Parathyroid adenoma (tissue), 2 donors: ENCODE measurements at regions not wholly inside any gene's neighbourhood (a gene's known extent, or its start where the extent isn't known, plus 50 kb on each side); places are given as distances from the start of the nearest gene placed in this dataset.

Source experiments
- H2AFZ ChIP-seq: fragments of 300-600 bp; sonication (generic); one replicate; pipeline ENCODE4 v1.7.0; 2017; ENCODE audit warnings: antibody characterized with exemption, mild to moderate bottlenecking
- H3K27ac ChIP-seq: fragments of 300-600 bp; sonication (generic); one replicate; pipeline ENCODE4 v1.7.0; 2017
- H3K27me3 ChIP-seq: fragments of 300-600 bp; sonication (generic); one replicate; pipeline ENCODE4 v1.7.0; 2017; ENCODE audit warnings: low read length; ENCODE audit not compliant: control insufficient read depth, insufficient read depth
- H3K36me3 ChIP-seq: fragments of 300-600 bp; sonication (generic); one replicate; pipeline ENCODE4 v1.7.0; 2017; ENCODE audit warnings: low read length; ENCODE audit not compliant: control insufficient read depth, insufficient read depth
- H3K4me1 ChIP-seq: fragments of 300-600 bp; sonication (generic); one replicate; pipeline ENCODE4 v1.7.0; 2017; ENCODE audit warnings: control low read depth
- H3K4me2 ChIP-seq: fragments of 300-600 bp; sonication (generic); one replicate; pipeline ENCODE4 v1.7.0; 2017; ENCODE audit warnings: low read length
- H3K4me3 ChIP-seq: fragments of 300-600 bp; sonication (generic); one replicate; pipeline ENCODE4 v1.7.0; 2017; ENCODE audit warnings: low read depth, low read length
- H3K79me2 ChIP-seq: fragments of 300-600 bp; sonication (generic); one replicate; pipeline ENCODE4 v1.7.0; 2017; ENCODE audit warnings: control low read depth
- H3K9ac ChIP-seq: fragments of 300-600 bp; sonication (generic); one replicate; pipeline ENCODE4 v1.7.0; 2017; ENCODE audit warnings: mild to moderate bottlenecking
- H3K9me3 ChIP-seq: fragments of 300-600 bp; sonication (generic); one replicate; pipeline ENCODE4 v1.7.0; 2017; ENCODE audit warnings: low read length; ENCODE audit not compliant: control insufficient read depth
- CTCF ChIP-seq: fragments of 300-600 bp; sonication (generic); IDR thresholded peaks from one replicate; pipeline ENCODE4 v1.7.0; 2017; ENCODE audit warnings: antibody characterized with exemption, mild to moderate bottlenecking
- donor health status: primary hyperparathyroidism.

- TF ChIP-seq CTCF, result no peak
- H3K36me3 ChIP-seq, result no peaks in the 10 kb centered on the region
- no peaks in the 10 kb centered on the region for H3K4me1 ChIP-seq
Measured at GRCh38 chr10:33542752-33543505, 208.5 kb upstream of the NRP1 start.

GRCh38 chr10:33539116-33539515 lies 204.6 kb upstream of the NRP1 start:
- Histone ChIP-seq H3K4me1 (no peaks in the 10 kb centered on the region), H2AFZ (no peak overlapping the region), H3K27me3 (no peaks in the 10 kb centered on the region), H3K9me3 (no peaks in the 10 kb centered on the region), H3K4me3 (no peak overlapping the region), H3K9ac (no peak overlapping the region), H3K4me2 (no peak overlapping the region), H3K27ac (no peak overlapping the region), H3K36me3 (no peaks in the 10 kb centered on the region), H3K79me2 (no peaks in the 10 kb centered on the region)
- no peak for TF ChIP-seq CTCF

More at GRCh38 chr10:33542752-33543505, 208.5 kb upstream of the NRP1 start:
- no peak overlapping the region for H3K4me2 ChIP-seq
- H3K9ac ChIP-seq, result no peak overlapping the region
- no peak overlapping the region for H2AFZ ChIP-seq
- H3K79me2 ChIP-seq, result no peaks in the 10 kb centered on the region
- H3K27ac ChIP-seq, result no peak overlapping the region
- H3K4me3 ChIP-seq, result no peak overlapping the region
- H3K9me3 ChIP-seq, result no peaks in the 10 kb centered on the region
- no peaks in the 10 kb centered on the region for H3K27me3 ChIP-seq

DNA sequence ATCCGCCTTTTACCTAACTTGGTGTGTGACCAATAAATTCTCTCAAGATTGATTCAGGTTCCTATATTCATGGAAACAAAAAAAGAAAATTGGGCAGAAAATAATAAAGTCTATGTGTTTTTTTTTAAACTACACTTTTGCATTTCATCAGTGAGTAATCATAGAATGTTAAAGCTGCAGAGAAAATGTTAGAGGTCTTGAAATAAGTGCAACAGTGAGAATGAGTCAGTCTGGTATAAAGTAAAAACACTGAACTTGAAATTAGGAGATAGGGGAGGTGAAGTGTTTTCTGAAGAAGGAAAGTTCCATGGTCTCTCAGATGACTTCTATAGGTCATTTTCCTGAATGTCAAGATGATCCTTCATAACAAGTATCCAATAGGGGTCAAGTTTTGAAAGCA lies 202.6 kb upstream of the NRP1 start:
- Histone ChIP-seq H3K4me3 (no peak overlapping the region), H3K27me3 (no peaks in the 10 kb centered on the region), H2AFZ (no peak overlapping the region)

GRCh38 chr10:33536508-33536907 lies 202.0 kb upstream of the NRP1 start:
- H3K36me3 ChIP-seq, result no peaks in the 10 kb centered on the region
- no peak for TF ChIP-seq CTCF
- no peak overlapping the region for H2AFZ ChIP-seq
- no peak overlapping the region for H3K27ac ChIP-seq
- H3K9me3 ChIP-seq, result no peaks in the 10 kb centered on the region
- H3K4me1 ChIP-seq, result no peaks in the 10 kb centered on the region
- H3K4me2 ChIP-seq, result no peak overlapping the region
- H3K27me3 ChIP-seq, result no peaks in the 10 kb centered on the region
- H3K4me3 ChIP-seq, result no peak overlapping the region
- no peaks in the 10 kb centered on the region for H3K79me2 ChIP-seq
- no peak overlapping the region for H3K9ac ChIP-seq

More for the DNA sequence above, 202.6 kb upstream of the NRP1 start:
- H3K9ac ChIP-seq, result no peak overlapping the region
- H3K9me3 ChIP-seq, result no peaks in the 10 kb centered on the region
- no peak for TF ChIP-seq CTCF
- no peaks in the 10 kb centered on the region for H3K4me1 ChIP-seq
- H3K4me2 ChIP-seq, result no peak overlapping the region
- no peaks in the 10 kb centered on the region for H3K79me2 ChIP-seq
- H3K27ac ChIP-seq, result no peak overlapping the region
- no peaks in the 10 kb centered on the region for H3K36me3 ChIP-seq

GRCh38 chr10:33535866-33536265 lies 201.4 kb upstream of the NRP1 start:
- Histone ChIP-seq H2AFZ (no peak overlapping the region), H3K27me3 (no peaks in the 10 kb centered on the region), H3K36me3 (no peaks in the 10 kb centered on the region), H3K9ac (no peak overlapping the region), H3K4me3 (no peak overlapping the region), H3K27ac (no peak overlapping the region), H3K4me2 (no peak overlapping the region), H3K9me3 (no peaks in the 10 kb centered on the region), H3K79me2 (no peaks in the 10 kb centered on the region), H3K4me1 (no peaks in the 10 kb centered on the region)
- no peak for TF ChIP-seq CTCF
